ENCODE measurements at regions not wholly inside any gene's neighbourhood (a gene's known extent, or its start where the extent isn't known, plus 50 kb on each side); places are given as distances from the start of the nearest gene placed in this dataset.

- TF ChIP-seq, protein P1, sequence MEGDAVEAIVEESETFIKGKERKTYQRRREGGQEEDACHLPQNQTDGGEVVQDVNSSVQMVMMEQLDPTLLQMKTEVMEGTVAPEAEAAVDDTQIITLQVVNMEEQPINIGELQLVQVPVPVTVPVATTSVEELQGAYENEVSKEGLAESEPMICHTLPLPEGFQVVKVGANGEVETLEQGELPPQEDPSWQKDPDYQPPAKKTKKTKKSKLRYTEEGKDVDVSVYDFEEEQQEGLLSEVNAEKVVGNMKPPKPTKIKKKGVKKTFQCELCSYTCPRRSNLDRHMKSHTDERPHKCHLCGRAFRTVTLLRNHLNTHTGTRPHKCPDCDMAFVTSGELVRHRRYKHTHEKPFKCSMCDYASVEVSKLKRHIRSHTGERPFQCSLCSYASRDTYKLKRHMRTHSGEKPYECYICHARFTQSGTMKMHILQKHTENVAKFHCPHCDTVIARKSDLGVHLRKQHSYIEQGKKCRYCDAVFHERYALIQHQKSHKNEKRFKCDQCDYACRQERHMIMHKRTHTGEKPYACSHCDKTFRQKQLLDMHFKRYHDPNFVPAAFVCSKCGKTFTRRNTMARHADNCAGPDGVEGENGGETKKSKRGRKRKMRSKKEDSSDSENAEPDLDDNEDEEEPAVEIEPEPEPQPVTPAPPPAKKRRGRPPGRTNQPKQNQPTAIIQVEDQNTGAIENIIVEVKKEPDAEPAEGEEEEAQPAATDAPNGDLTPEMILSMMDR (IDR thresholded peaks at IDR 0.05) = no peak
- TF ChIP-seq POLR2A (IDR thresholded peaks at IDR 0.05) = no peak
Measured at GRCh38 chr2:200054681-200055468, 99.5 kb downstream of the MAIP1 start.
